ENCODE measurements at regions not wholly inside any gene's neighbourhood (a gene's known extent, or its start where the extent isn't known, plus 50 kb on each side); places are given as distances from the start of the nearest gene placed in this dataset.

- no peak for TF ChIP-seq CTCF (IDR thresholded peaks at IDR 0.05)
- TF ChIP-seq POLR2A (IDR thresholded peaks at IDR 0.05), result no peak
These were observed 60.8 kb downstream of the TMEM235 start for GRCh38 chr17:78291944-78292910.
